Activated CD4-positive, CD25-positive, alpha-beta regulatory T cell treated with anti-CD3 and anti-CD28 coated beads, Interleukin-2, amount 50 U/mL, for 24 hours (primary cell): ENCODE measurements at regions not wholly inside any gene's neighbourhood (a gene's known extent, or its start where the extent isn't known, plus 50 kb on each side); places are given as distances from the start of the nearest gene placed in this dataset.

Experiments used
- ATAC-seq, 2 donors: fragments of 150-1000 bp; cut with Tn5 transposase; one replicate each; pipeline ENCODE4 v1.10.0; 2021; ENCODE audit warnings: mild to moderate bottlenecking in 1 of 2, moderate library complexity in 1 of 2

DNA sequence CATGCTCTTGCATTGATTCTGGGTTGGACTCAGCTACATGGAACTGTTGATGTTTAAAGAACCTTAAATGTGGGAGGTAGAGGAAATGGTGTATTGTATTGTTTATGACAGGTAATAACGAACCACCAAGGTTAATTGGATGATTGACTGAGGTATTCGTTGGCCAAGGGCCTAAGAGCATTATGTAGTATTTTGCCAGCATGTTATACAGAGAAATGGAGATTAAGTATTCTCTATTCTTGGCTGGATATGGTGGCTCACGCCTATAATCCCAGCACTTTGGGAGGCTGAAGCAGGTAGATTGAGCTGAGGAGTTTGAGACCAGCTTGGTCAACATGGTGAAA is 59.0 kb upstream of the CDK20 start:
- ATAC-seq: no peak

DNA sequence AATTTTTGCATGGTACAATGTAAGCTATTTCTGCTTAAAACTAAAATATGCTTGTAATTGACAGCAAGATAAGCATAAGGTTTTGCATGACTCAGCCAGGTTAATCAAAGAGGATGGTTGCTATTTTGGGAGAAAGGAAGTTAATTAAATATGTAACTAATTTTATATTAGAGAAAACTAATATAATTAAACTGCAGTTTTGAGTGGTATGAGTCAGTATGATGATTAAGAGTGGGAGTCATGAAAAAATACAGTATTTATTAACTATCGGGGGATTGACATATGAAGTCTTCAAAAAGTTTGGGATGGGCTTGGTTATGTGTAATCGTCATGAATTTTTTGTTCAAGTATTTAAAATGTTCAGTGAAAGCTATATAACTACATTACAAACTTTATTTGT is 54.0 kb upstream of the CDK20 start:
- ATAC-seq: no peak

DNA sequence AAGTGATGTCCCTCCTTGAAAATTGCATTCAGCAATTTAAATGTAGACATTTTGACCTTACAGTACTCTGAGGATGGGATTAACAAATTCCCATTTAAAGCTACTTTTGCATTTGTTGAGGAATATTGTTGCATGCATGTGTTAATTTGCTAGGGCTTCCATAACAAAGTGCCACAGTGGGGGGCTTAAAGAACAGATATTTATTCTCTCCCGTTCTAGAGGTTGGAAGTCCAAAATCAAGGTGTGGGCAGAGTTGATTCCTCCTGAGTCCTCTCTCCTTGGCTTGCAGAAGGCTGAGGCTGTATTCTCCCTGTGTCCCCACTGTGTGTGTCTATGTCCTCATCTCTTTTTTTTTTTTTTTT is 51.8 kb upstream of the CDK20 start:
- no peak for ATAC-seq

DNA sequence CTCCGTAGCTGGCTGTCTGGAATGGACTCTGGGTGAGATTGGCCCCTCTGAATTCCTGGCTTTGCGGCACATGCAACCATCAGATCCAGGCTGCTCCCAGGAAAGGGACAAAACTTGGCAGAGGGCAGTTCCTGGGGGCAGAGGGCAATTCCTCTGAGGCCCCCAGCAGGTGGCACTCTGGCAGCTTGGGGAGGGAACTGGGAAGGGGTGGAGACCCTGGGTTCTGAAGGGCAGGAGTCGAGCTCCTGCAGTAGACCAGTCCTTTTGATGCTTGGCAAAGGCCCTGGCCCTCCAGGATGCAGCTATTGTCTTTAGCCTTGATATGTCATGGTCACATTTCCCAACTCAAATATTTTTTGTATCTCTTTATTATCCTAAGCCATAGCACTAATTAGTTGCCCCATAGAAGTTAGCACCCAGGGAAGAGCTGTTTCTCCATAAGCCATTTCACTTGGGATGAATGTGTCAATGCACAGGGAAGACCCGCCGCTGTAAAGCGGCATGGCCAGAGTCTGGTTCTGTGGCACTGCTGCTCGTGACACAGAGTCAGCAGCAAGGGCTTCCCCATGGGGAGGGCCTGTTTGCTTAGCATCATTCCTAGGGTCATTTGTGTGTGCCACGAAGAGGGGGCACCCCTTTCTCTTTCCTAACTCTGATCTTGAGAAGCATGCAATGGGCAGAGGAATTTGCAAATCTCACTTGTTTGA is 51.2 kb upstream of the CDK20 start:
- no peak for ATAC-seq

DNA sequence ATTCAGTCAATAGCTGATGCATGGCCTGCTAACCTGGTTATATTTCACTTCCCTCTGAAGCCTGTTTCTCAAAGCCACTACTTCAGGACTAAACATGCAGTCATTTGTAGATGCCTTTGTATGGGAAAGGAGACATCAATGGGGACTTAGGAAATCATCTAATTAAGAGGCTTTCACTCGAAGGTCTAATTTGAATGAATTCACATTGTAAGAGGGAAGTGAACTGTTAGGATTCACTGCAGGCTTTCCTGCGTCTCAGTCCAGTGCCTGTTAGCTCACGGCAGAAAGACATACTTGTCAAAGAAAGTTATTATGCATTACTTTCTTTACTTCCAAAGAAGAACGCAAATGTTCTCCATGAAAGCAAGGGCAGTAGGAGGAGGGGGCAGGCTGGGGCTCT is 50.6 kb upstream of the CDK20 start:
- no peak for ATAC-seq
